ENCODE measurements at regions not wholly inside any gene's neighbourhood (a gene's known extent, or its start where the extent isn't known, plus 50 kb on each side); places are given as distances from the start of the nearest gene placed in this dataset.
"Not testable (repeated sequence)": the region's sequence is repeated elsewhere in the genome, so short reads cannot be mapped to it uniquely, and the experiment has no call there.

DNA sequence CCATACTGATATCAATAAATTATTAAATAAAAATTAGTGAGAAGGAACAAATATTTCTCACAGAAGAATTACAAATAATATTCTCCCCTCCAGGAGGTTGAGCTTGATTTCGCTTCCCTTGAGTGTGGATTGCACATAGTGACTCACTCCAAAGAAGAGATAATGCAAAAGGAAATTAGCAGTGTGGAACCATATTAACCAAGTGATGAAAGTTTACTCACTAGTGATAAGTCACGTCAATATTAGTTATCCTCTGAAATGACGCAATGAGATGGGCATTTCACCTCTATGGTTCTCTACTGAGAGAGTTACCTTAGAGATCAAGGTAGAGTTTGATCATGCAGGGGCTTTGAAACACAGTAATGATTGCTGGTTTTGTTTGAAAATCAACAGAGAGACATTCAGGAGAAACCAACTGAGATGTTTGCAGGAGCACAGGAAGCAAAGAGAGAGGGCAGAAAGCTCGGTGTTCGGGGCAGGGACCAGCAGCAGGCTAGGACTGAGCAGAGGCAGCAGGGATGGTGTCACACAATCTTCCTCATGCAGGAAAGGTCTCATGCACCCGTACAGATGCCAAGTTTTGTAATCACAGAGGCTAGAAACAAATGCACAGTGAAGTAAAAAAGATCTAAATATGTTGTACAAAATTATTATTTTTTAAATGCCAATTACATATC is 634.5 kb downstream of the QKI start:
- Histone ChIP-seq H2AFZ (ENCODE audit: low read length) (no peak overlapping the region), H3F3A (ENCODE audit: insufficient read depth, low read length) (no peaks in the 10 kb centered on the region), H3K9ac (ENCODE audit: low read length) (no peak overlapping the region), H3K79me2 (ENCODE audit: low read length) (no peaks in the 10 kb centered on the region), H3K9me3 (replicated peaks; ENCODE audit: insufficient read depth, low read length) (no peaks in the 10 kb centered on the region), H3K4me1 (ENCODE audit: low read length) (no peaks in the 10 kb centered on the region), H3K4me3 (ENCODE audit: low read length) (no peak overlapping the region), H3K4me2 (ENCODE audit: low read depth, low read length) (no peak overlapping the region), H3K27me3 (replicated peaks; ENCODE audit: insufficient read depth, low read length) (no peaks in the 10 kb centered on the region), H3K27ac (ENCODE audit: low read length) (no peak overlapping the region), H4K20me1 (ENCODE audit: insufficient read depth, low read length) (no peaks in the 10 kb centered on the region), H3K9me2 (replicated peaks; ENCODE audit: insufficient read depth, low read length) (no peaks in the 10 kb centered on the region), H3K36me3 (replicated peaks; ENCODE audit: insufficient read depth, low read length) (no peaks in the 10 kb centered on the region)
- no peak for TF ChIP-seq EZH2 (optimal IDR thresholded peaks at IDR 0.05; ENCODE audit: low read depth, low read length)
- TF ChIP-seq EZH2phosphoT487 (IDR thresholded peaks at IDR 0.05; ENCODE audit: low read length): no peak
- TF ChIP-seq CTCF (IDR thresholded peaks at IDR 0.05; ENCODE audit: low read length): no peak
- DNase-seq: no peak

DNA sequence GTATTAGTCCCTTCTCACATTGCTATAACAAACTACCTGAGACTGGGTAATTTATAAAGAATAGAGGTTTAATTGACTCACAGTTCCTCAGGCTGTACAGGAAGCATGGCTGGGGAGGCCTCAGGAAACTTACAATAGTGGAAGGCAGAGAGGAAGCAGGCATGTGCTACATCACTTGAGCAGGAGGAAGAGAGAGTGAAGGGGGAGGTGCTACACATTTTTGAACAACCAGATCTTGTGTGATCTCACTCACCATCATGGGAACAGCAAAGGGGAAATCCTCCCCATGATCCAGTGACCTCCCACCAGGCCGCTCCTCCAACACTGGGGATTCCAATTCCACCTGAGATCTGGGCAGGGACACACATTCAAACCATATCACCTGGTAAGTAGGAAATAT is 630.6 kb downstream of the QKI start:
- no peaks in the 10 kb centered on the region for H3K4me1 ChIP-seq (ENCODE audit: low read length)
- H3K4me2 ChIP-seq (ENCODE audit: low read depth, low read length): no peak overlapping the region
- H2AFZ ChIP-seq (ENCODE audit: low read length): no peak overlapping the region
- DNase-seq: no peak
- no peak overlapping the region for H3K27ac ChIP-seq (ENCODE audit: low read length)
- TF ChIP-seq EZH2 (optimal IDR thresholded peaks at IDR 0.05; ENCODE audit: low read depth, low read length) (no peak), EZH2phosphoT487 (IDR thresholded peaks at IDR 0.05; ENCODE audit: low read length) (no peak), CTCF (IDR thresholded peaks at IDR 0.05; ENCODE audit: low read length) (no peak)
- H3K9me3 ChIP-seq (replicated peaks; ENCODE audit: insufficient read depth, low read length): no peaks in the 10 kb centered on the region
- H4K20me1 ChIP-seq (ENCODE audit: insufficient read depth, low read length): no peaks in the 10 kb centered on the region
- no peaks in the 10 kb centered on the region for H3F3A ChIP-seq (ENCODE audit: insufficient read depth, low read length)
- H3K9me2 ChIP-seq (replicated peaks; ENCODE audit: insufficient read depth, low read length): no peaks in the 10 kb centered on the region
- no peaks in the 10 kb centered on the region for H3K27me3 ChIP-seq (replicated peaks; ENCODE audit: insufficient read depth, low read length)
- no peaks in the 10 kb centered on the region for H3K36me3 ChIP-seq (replicated peaks; ENCODE audit: insufficient read depth, low read length)
- no peaks in the 10 kb centered on the region for H3K79me2 ChIP-seq (ENCODE audit: low read length)
- no peak overlapping the region for H3K4me3 ChIP-seq (ENCODE audit: low read length)
- no peak overlapping the region for H3K9ac ChIP-seq (ENCODE audit: low read length)

DNA sequence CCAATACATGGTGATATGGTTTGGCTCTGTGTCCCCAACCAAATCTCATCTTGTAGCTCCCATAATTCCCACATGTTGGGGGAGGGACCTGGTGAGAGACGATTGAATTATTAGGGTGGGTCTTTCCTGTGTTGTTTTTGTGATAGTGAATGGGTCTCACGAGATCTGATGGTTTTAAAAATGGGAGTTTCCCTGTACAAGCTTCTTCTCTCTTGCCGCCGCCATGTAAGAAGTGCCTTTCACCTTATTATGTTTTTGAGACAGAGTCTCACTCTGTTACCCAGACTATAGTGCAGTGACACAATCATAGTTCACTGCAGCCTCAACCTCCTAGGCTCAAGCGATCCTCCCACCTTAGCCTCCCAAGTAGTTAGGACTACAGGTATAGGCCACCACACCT is 629.1 kb downstream of the QKI start:
- not testable (repeated sequence) for H3K79me2 ChIP-seq (ENCODE audit: low read length); H3K4me2 ChIP-seq (ENCODE audit: low read depth, low read length); H3K9me2 ChIP-seq (replicated peaks; ENCODE audit: insufficient read depth, low read length); H3K27me3 ChIP-seq (replicated peaks; ENCODE audit: insufficient read depth, low read length); H3K4me3 ChIP-seq (ENCODE audit: low read length); H3K9ac ChIP-seq (ENCODE audit: low read length); H4K20me1 ChIP-seq (ENCODE audit: insufficient read depth, low read length); H3F3A ChIP-seq (ENCODE audit: insufficient read depth, low read length); H3K4me1 ChIP-seq (ENCODE audit: low read length); DNase-seq; H2AFZ ChIP-seq (ENCODE audit: low read length); H3K9me3 ChIP-seq (replicated peaks; ENCODE audit: insufficient read depth, low read length); H3K27ac ChIP-seq (ENCODE audit: low read length); H3K36me3 ChIP-seq (replicated peaks; ENCODE audit: insufficient read depth, low read length)

DNA sequence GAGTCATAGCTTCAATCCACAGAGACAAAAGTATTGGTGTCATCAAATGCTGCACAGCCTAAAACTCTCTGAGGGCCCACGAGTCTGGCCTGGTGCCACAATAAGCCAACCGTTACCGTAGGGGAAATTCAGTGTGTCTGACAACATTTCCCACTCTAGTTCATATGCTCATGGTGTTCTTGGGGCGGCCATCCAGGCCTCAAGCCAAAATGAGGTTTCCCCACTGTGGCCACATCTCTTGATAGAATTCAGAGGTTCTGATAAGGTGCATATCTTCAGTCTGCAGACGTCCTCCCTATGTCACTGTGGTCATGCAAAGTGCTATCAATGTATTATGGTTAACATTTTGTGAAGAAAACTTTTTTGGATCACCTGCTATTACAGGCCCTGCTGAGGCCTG is 627.7 kb downstream of the QKI start:
- Histone ChIP-seq H2AFZ (ENCODE audit: low read length) (no peak overlapping the region), H3K9me2 (replicated peaks; ENCODE audit: insufficient read depth, low read length) (no peaks in the 10 kb centered on the region), H3K4me3 (ENCODE audit: low read length) (no peak overlapping the region), H3K9me3 (replicated peaks; ENCODE audit: insufficient read depth, low read length) (no peaks in the 10 kb centered on the region), H3F3A (ENCODE audit: insufficient read depth, low read length) (no peaks in the 10 kb centered on the region), H3K4me2 (ENCODE audit: low read depth, low read length) (no peak overlapping the region), H3K79me2 (ENCODE audit: low read length) (no peaks in the 10 kb centered on the region), H3K36me3 (replicated peaks; ENCODE audit: insufficient read depth, low read length) (no peaks in the 10 kb centered on the region), H3K27ac (ENCODE audit: low read length) (no peak overlapping the region), H3K9ac (ENCODE audit: low read length) (no peak overlapping the region), H3K4me1 (ENCODE audit: low read length) (no peaks in the 10 kb centered on the region), H3K27me3 (replicated peaks; ENCODE audit: insufficient read depth, low read length) (no peaks in the 10 kb centered on the region), H4K20me1 (ENCODE audit: insufficient read depth, low read length) (no peaks in the 10 kb centered on the region)
- DNase-seq: no peak
- no peak for TF ChIP-seq EZH2 (optimal IDR thresholded peaks at IDR 0.05; ENCODE audit: low read depth, low read length)
- TF ChIP-seq EZH2phosphoT487 (IDR thresholded peaks at IDR 0.05; ENCODE audit: low read length): no peak
- no peak for TF ChIP-seq CTCF (IDR thresholded peaks at IDR 0.05; ENCODE audit: low read length)

All from MM.1S (cell line).